ENCODE measurements at regions not wholly inside any gene's neighbourhood (a gene's known extent, or its start where the extent isn't known, plus 50 kb on each side); places are given as distances from the start of the nearest gene placed in this dataset.

- DNase-seq = no peak
- Mint-ChIP-seq H3K9me3 (peaks cover 3 to 18% (median 11%) of the 10 kb centered on the region in 7 donors), H3K36me3 (no peaks in the 10 kb centered on the region), H3K27me3 (ENCODE audit: low read depth in 3 of 3) (no peaks in the 10 kb centered on the region), H3K27ac (no peak overlapping the region), H3K4me3 (no peak overlapping the region), H3K4me1 (peaks cover 3% of the 10 kb centered on the region)
- Histone ChIP-seq H3K36me3 (replicated peaks in 1 of 2; ENCODE audit: control insufficient read depth in 1 of 2, insufficient read depth in 2 of 2, low read length in 2 of 2) (no peaks in the 10 kb centered on the region), H3K4me1 (ENCODE audit: control insufficient read depth in 1 of 2, insufficient read depth in 2 of 2, low read length in 2 of 2) (no peaks in the 10 kb centered on the region), H3K79me2 (ENCODE audit: insufficient read depth, low read length) (no peaks in the 10 kb centered on the region), H2AFZ (ENCODE audit: insufficient read depth, low read depth, low read length, poor library complexity, severe bottlenecking) (no peak overlapping the region), H4K20me1 (ENCODE audit: insufficient read depth, low read length) (no peaks in the 10 kb centered on the region), H3K27me3 (ENCODE audit: control insufficient read depth in 2 of 2, insufficient read depth in 2 of 2, low read length in 2 of 2) (no peaks in the 10 kb centered on the region), H3K4me3 (replicated peaks in 1 of 3; ENCODE audit: low read depth in 2 of 3, low read length in 3 of 3) (no peak overlapping the region), H3K9ac (ENCODE audit: insufficient read depth, low read length, poor library complexity, severe bottlenecking) (no peak overlapping the region), H3K4me2 (replicated peaks; ENCODE audit: extremely low read depth, low read length, poor library complexity, severe bottlenecking) (no peak overlapping the region), H3K9me3 (replicated peaks in 1 of 2; ENCODE audit: control insufficient read depth in 1 of 2, insufficient read depth in 1 of 2, low read length in 2 of 2) (peaks cover 21 to 27% of the 10 kb centered on the region in 2 donors), H3K27ac (ENCODE audit: low read depth in 1 of 2, low read length in 2 of 2) (no peak overlapping the region)
- intact Hi-C loops (cut with micrococcal nuclease) = no loop called here
- WGBS (ENCODE audit: insufficient coverage) = 93% methylated on average over 4 of the region's 4 CpGs
- no peak for TF ChIP-seq CTCF (IDR thresholded peaks at IDR 0.05)
These were observed 463.2 kb upstream of the GBE1 start for GRCh38 chr3:82224661-82225060.

- H3K27ac ChIP-seq (ENCODE audit: low read depth in 1 of 2, low read length in 2 of 2) = no peak overlapping the region
- no peak for TF ChIP-seq CTCF (IDR thresholded peaks at IDR 0.05)
- 100% methylated on average over 1 of the region's 1 CpG for WGBS (ENCODE audit: insufficient coverage)
- no peak overlapping the region for H3K27ac Mint-ChIP-seq
- H3K9me3 ChIP-seq (replicated peaks in 1 of 2; ENCODE audit: control insufficient read depth in 1 of 2, insufficient read depth in 1 of 2, low read length in 2 of 2) = peaks cover 21 to 27% of the 10 kb centered on the region in 2 donors
- no peak overlapping the region for H3K9ac ChIP-seq (ENCODE audit: insufficient read depth, low read length, poor library complexity, severe bottlenecking)
- DNase-seq = no peak
- H3K4me3 Mint-ChIP-seq = no peak overlapping the region
- no peaks in the 10 kb centered on the region for H3K27me3 ChIP-seq (ENCODE audit: control insufficient read depth in 2 of 2, insufficient read depth in 2 of 2, low read length in 2 of 2)
- no peaks in the 10 kb centered on the region for H3K36me3 Mint-ChIP-seq
- no peaks in the 10 kb centered on the region for H3K79me2 ChIP-seq (ENCODE audit: insufficient read depth, low read length)
- no peaks in the 10 kb centered on the region for H3K27me3 Mint-ChIP-seq (ENCODE audit: low read depth in 3 of 3)
- intact Hi-C loops (cut with micrococcal nuclease) = no loop called here
- peaks cover 3 to 18% (median 11%) of the 10 kb centered on the region in 7 donors for H3K9me3 Mint-ChIP-seq
- no peaks in the 10 kb centered on the region for H3K36me3 ChIP-seq (replicated peaks in 1 of 2; ENCODE audit: control insufficient read depth in 1 of 2, insufficient read depth in 2 of 2, low read length in 2 of 2)
- no peak overlapping the region for H2AFZ ChIP-seq (ENCODE audit: insufficient read depth, low read depth, low read length, poor library complexity, severe bottlenecking)
- H3K4me1 Mint-ChIP-seq = no peaks in the 10 kb centered on the region
- no peak overlapping the region for H3K4me3 ChIP-seq (replicated peaks in 1 of 3; ENCODE audit: low read depth in 2 of 3, low read length in 3 of 3)
- H4K20me1 ChIP-seq (ENCODE audit: insufficient read depth, low read length) = no peaks in the 10 kb centered on the region
- no peak overlapping the region for H3K4me2 ChIP-seq (replicated peaks; ENCODE audit: extremely low read depth, low read length, poor library complexity, severe bottlenecking)
- no peaks in the 10 kb centered on the region for H3K4me1 ChIP-seq (ENCODE audit: control insufficient read depth in 1 of 2, insufficient read depth in 2 of 2, low read length in 2 of 2)
These were observed 461.0 kb upstream of the GBE1 start for GRCh38 chr3:82222401-82222800.

Measured in CD14-positive monocyte (primary cell).